NCI-H526 treated with DMSO at 0.1 percent for 48 hours (cell line): ENCODE measurements at regions not wholly inside any gene's neighbourhood (a gene's known extent, or its start where the extent isn't known, plus 50 kb on each side); places are given as distances from the start of the nearest gene placed in this dataset.
A peak's percentile ranks its signal among the peaks of the same experiment; 100 is the strongest.
"Not testable (repeated sequence)": the region's sequence is repeated elsewhere in the genome, so short reads cannot be mapped to it uniquely, and the experiment has no call there.

Experiments used
- DNase-seq: peaks from one replicate; lab custom pipeline; 2025; lab: John Stamatoyannopoulos, UW

- DNase-seq, result not testable (repeated sequence)
Measured at GRCh38 chr5:21336478-21336877, 1348.5 kb upstream of the CDH18 start.

GRCh38 chr5:21315376-21315775, 1327.4 kb upstream of the CDH18 start:
- not testable (repeated sequence) for DNase-seq

GRCh38 chr5:21301205-21301604, 1313.2 kb upstream of the CDH18 start:
- DNase-seq, result not testable (repeated sequence)

GRCh38 chr5:21274361-21274760, 1286.4 kb upstream of the CDH18 start:
- DNase-seq, result not testable (repeated sequence)

GRCh38 chr5:21263361-21263760, 1275.4 kb upstream of the CDH18 start:
- DNase-seq, result no peak

GRCh38 chr5:21254161-21254560, 1266.2 kb upstream of the CDH18 start:
- no peak for DNase-seq

GRCh38 chr5:21244982-21245381, 1257.0 kb upstream of the CDH18 start:
- DNase-seq, result no peak

GRCh38 chr5:21238786-21239185, 1250.8 kb upstream of the CDH18 start:
- no peak for DNase-seq

- peak; percentile 2 for DNase-seq
Measured at GRCh38 chr5:21237461-21237860, 1249.5 kb upstream of the CDH18 start.

GRCh38 chr5:21236971-21237427, 1249.0 kb upstream of the CDH18 start:
- DNase-seq, result no peak

GRCh38 chr5:21236104-21236503, 1248.1 kb upstream of the CDH18 start:
- no peak for DNase-seq

- DNase-seq, result no peak
Measured at GRCh38 chr5:21225223-21226064, 1237.4 kb upstream of the CDH18 start.

GRCh38 chr5:21221616-21222015, 1233.6 kb upstream of the CDH18 start:
- no peak for DNase-seq

GRCh38 chr5:21219966-21220365, 1232.0 kb upstream of the CDH18 start:
- DNase-seq, result no peak

GRCh38 chr5:21219251-21219650, 1231.3 kb upstream of the CDH18 start:
- DNase-seq, result no peak

GRCh38 chr5:21212026-21212425, 1224.0 kb upstream of the CDH18 start:
- DNase-seq, result no peak

- no peak for DNase-seq
Measured at GRCh38 chr5:21209409-21209808, 1221.4 kb upstream of the CDH18 start.

- no peak for DNase-seq
Measured at GRCh38 chr5:21199087-21199486, 1211.1 kb upstream of the CDH18 start.

- DNase-seq, result no peak
Measured at GRCh38 chr5:21195145-21195544, 1207.1 kb upstream of the CDH18 start.

- no peak for DNase-seq
Measured at GRCh38 chr5:21185536-21185935, 1197.5 kb upstream of the CDH18 start.

GRCh38 chr5:21184581-21184980, 1196.6 kb upstream of the CDH18 start:
- DNase-seq, result no peak

GRCh38 chr5:21181609-21182125, 1193.7 kb upstream of the CDH18 start:
- no peak for DNase-seq

- DNase-seq, result no peak
Measured at GRCh38 chr5:21173526-21173925, 1185.5 kb upstream of the CDH18 start.

- DNase-seq, result no peak
Measured at GRCh38 chr5:21173036-21173435, 1185.0 kb upstream of the CDH18 start.
